H9 (cell line): ENCODE measurements at regions not wholly inside any gene's neighbourhood (a gene's known extent, or its start where the extent isn't known, plus 50 kb on each side); places are given as distances from the start of the nearest gene placed in this dataset.

Experiments
- DNase-seq: peaks from one replicate; pipeline ENCODE4 v3.0.0-alpha.2; 2017
- H2AFZ ChIP-seq: one replicate; pipeline ENCODE4 v1.6.1; 2013; ENCODE audit warnings: mild to moderate bottlenecking, low read length, control low read depth, moderate library complexity
- H2AK5ac ChIP-seq: 2 replicates; pipeline ENCODE4 v1.6.1; 2013; ENCODE audit warnings: low read length, control low read depth, mixed read lengths; ENCODE audit not compliant: insufficient read length
- H2BK120ac ChIP-seq: one replicate; pipeline ENCODE4 v1.6.1; 2013; ENCODE audit warnings: low read depth, mild to moderate bottlenecking, low read length, control low read depth, inconsistent platforms; ENCODE audit not compliant: poor library complexity, severe bottlenecking
- H2BK12ac ChIP-seq: 2 replicates; pipeline ENCODE4 v1.6.1; 2013; ENCODE audit warnings: low read length, control low read depth, mixed read lengths, low read depth; ENCODE audit not compliant: insufficient read length
- H2BK15ac ChIP-seq: 2 replicates; pipeline ENCODE4 v1.6.1; 2013; ENCODE audit warnings: low read depth, low read length, control low read depth
- H2BK20ac ChIP-seq: one replicate; pipeline ENCODE4 v1.6.1; 2013; ENCODE audit warnings: low read depth, mild to moderate bottlenecking, low read length, control low read depth, inconsistent platforms; ENCODE audit not compliant: poor library complexity, severe bottlenecking
- H2BK5ac ChIP-seq: 2 replicates; pipeline ENCODE4 v1.6.1; 2013; ENCODE audit warnings: low read length, control low read depth, mixed read lengths; ENCODE audit not compliant: insufficient read length
- H3K14ac ChIP-seq: 2 replicates; pipeline ENCODE4 v1.6.1; 2013; ENCODE audit warnings: low read length, control low read depth; ENCODE audit not compliant: insufficient read depth
- H3K18ac ChIP-seq: 2 replicates; pipeline ENCODE4 v1.6.1; 2013; ENCODE audit warnings: low read depth, mild to moderate bottlenecking, mixed read lengths, low read length, control low read depth; ENCODE audit not compliant: insufficient read length
- H3K23ac ChIP-seq: 2 replicates; pipeline ENCODE4 v1.6.1; 2013; ENCODE audit warnings: low read length, control low read depth, mixed read lengths, low read depth; ENCODE audit not compliant: insufficient read length
- H3K23me2 ChIP-seq: 2 replicates; pipeline ENCODE4 v1.6.1; 2013; ENCODE audit warnings: low read depth, mild to moderate bottlenecking, mixed read lengths, low read length, control low read depth; ENCODE audit not compliant: insufficient read length, poor library complexity, severe bottlenecking
- H3K27ac ChIP-seq: 2 replicates; pipeline ENCODE4 v1.5.1; 2013; ENCODE audit warnings: low read length, control low read depth, mixed read lengths, low read depth; ENCODE audit not compliant: insufficient read length
- H3K27me3 ChIP-seq: 2 replicates; pipeline ENCODE4 v1.6.1; 2013; ENCODE audit warnings: low read length, control low read depth, inconsistent platforms; ENCODE audit not compliant: insufficient read depth
- H3K4ac ChIP-seq: 2 replicates; pipeline ENCODE4 v1.6.1; 2013; ENCODE audit warnings: low read depth, mild to moderate bottlenecking, control low read depth, inconsistent platforms, low read length, moderate library complexity
- H3K4me1 ChIP-seq: 2 replicates; pipeline ENCODE4 v1.6.1; 2013; ENCODE audit warnings: low read length, control low read depth, inconsistent platforms; ENCODE audit not compliant: insufficient read depth
- H3K4me2 ChIP-seq: 2 replicates; pipeline ENCODE4 v1.6.1; 2013; ENCODE audit warnings: low read length, control low read depth, mixed read lengths; ENCODE audit not compliant: insufficient read length, insufficient read depth
- H3K56ac ChIP-seq: 2 replicates; pipeline ENCODE4 v1.6.1; 2013; ENCODE audit warnings: low read depth, mild to moderate bottlenecking, mixed read lengths, low read length, control low read depth; ENCODE audit not compliant: insufficient read length
- H3K79me1 ChIP-seq: 2 replicates; pipeline ENCODE4 v1.6.1; 2013; ENCODE audit warnings: low read depth, mild to moderate bottlenecking, moderate library complexity, low read length, control low read depth, inconsistent platforms; ENCODE audit not compliant: insufficient read depth, poor library complexity, severe bottlenecking
- H3K79me2 ChIP-seq: 2 replicates; pipeline ENCODE4 v1.6.1; 2013; ENCODE audit warnings: low read length, control low read depth, inconsistent platforms; ENCODE audit not compliant: insufficient read depth
- H3K9ac ChIP-seq: 2 replicates; pipeline ENCODE4 v1.6.1; 2013; ENCODE audit warnings: low read length, control low read depth, mixed read lengths; ENCODE audit not compliant: insufficient read length; ENCODE audit errors: extremely low read depth
- H3K9me3 ChIP-seq: one replicate; pipeline ENCODE4 v1.6.1; 2013; ENCODE audit warnings: low read depth, low read length, inconsistent platforms; ENCODE audit not compliant: control insufficient read depth
- H3T11ph ChIP-seq: one replicate; pipeline ENCODE4 v1.6.1; 2013; ENCODE audit warnings: mild to moderate bottlenecking, low read length, control low read depth, inconsistent platforms
- H4K20me1 ChIP-seq: one replicate; pipeline ENCODE4 v1.6.1; 2013; ENCODE audit not compliant: control insufficient read depth, insufficient read length, insufficient read depth
- H4K5ac ChIP-seq: 2 replicates; pipeline ENCODE4 v1.6.1; 2013; ENCODE audit warnings: low read depth, mild to moderate bottlenecking, mixed read lengths, low read length, control low read depth; ENCODE audit not compliant: insufficient read length
- H4K8ac ChIP-seq: replicated peaks from 2 replicates; pipeline ENCODE4 v1.6.1; 2013; ENCODE audit warnings: low read length, control low read depth, mixed read lengths, low read depth; ENCODE audit not compliant: insufficient read length
- H4K91ac ChIP-seq: 2 replicates; pipeline ENCODE4 v1.6.1; 2013; ENCODE audit warnings: low read depth, mild to moderate bottlenecking, moderate library complexity, mixed read lengths, low read length, control low read depth; ENCODE audit not compliant: insufficient read length
- H3K27ac Mint-ChIP-seq, 3 experiments: 2 replicates in 2 of 3; 3 replicates in 1 of 3; pipeline ENCODE4 v1.8.0; 2020 to 2021; ENCODE audit warnings: mixed read lengths in 3 of 3, mild to moderate bottlenecking in 1 of 3, moderate library complexity in 1 of 3
- H3K27me3 Mint-ChIP-seq: 2 replicates; pipeline ENCODE4 v1.8.0; 2021; ENCODE audit warnings: low read depth, mild to moderate bottlenecking, moderate library complexity, mixed read lengths
- H3K36me3 Mint-ChIP-seq, 3 experiments: 2 replicates in 2 of 3; 3 replicates in 1 of 3; pipeline ENCODE4 v1.8.0; 2020 to 2021; ENCODE audit warnings: low read depth in 3 of 3, mixed read lengths in 3 of 3; ENCODE audit not compliant: insufficient read depth in 1 of 3
- H3K4me1 Mint-ChIP-seq, 2 experiments: 2 replicates each; pipeline ENCODE4 v1.8.0; 2020; ENCODE audit warnings: mixed read lengths in 2 of 2
- H3K4me3 Mint-ChIP-seq, 2 experiments: 2 replicates in 1 of 2; 3 replicates in 1 of 2; pipeline ENCODE4 v1.8.0; 2020 to 2021; ENCODE audit warnings: mild to moderate bottlenecking in 2 of 2, mixed read lengths in 2 of 2, moderate library complexity in 1 of 2
- H3K9me3 Mint-ChIP-seq, 2 experiments: 2 replicates in 1 of 2; 3 replicates in 1 of 2; pipeline ENCODE4 v1.8.0; 2020; ENCODE audit warnings: mild to moderate bottlenecking in 2 of 2, mixed read lengths in 2 of 2, moderate library complexity in 1 of 2
- WGBS: extraction: QIAGEN DNeasy Blood & Tissue Kit; methylation state at CpG from one replicate; pipeline ENCODE4 v1.1.7; 2013; ENCODE audit warnings: missing lambda C conversion rate, low lambda C conversion rate, mixed read lengths; ENCODE audit not compliant: insufficient read length; ENCODE audit errors: extremely low coverage; 5-methylcytosine and 5-hydroxymethylcytosine counted together
- TF ChIP-seq, protein P1 (sequence below): fragments of 200-600 bp; sonication (generic); conservative IDR thresholded peaks from 3 replicates; pipeline ENCODE4 v1.8.0; 2021; ENCODE audit warnings: antibody characterized with exemption, mild to moderate bottlenecking

DNA sequence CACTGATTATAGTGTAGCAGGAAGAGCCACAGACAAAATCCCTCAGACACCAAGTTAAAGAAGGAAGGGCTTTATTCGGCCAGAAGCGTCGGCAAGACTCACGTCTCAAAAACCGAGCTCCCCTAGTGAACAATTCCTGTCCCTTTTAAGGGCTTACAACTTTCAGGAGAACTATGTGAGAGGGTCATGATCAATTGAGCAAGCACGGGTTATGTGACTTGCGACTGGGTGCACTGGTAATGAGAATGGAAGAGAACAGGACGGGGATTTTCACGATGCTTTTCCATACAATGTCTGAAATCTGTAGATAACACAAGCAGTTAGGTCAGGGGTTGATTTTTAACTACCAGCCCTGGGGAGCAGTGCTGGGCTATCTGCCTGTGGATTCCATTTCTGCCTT is 116.7 kb downstream of the MFAP3L start:
- Mint-ChIP-seq H3K4me1 (peaks cover 0 to 8% of the 10 kb centered on the region in 2 experiments; a peak in 2 of 4 replicates), H3K27ac (peak overlapping the region in 2 of 3 experiments; percentile 12 to 13; a peak in 2 of 7 replicates), H3K4me3 (no peak overlapping the region), H3K27me3 (no peaks in the 10 kb centered on the region), H3K9me3 (peaks cover 5 to 7% of the 10 kb centered on the region in 2 experiments; a peak in 3 of 5 replicates), H3K36me3 (peaks cover 0 to 9% (median 2%) of the 10 kb centered on the region in 3 experiments; a peak in 3 of 7 replicates)
- H3K14ac ChIP-seq, result no peak overlapping the region
- H3K27ac ChIP-seq, result no peak overlapping the region
- no peak overlapping the region for H2BK12ac ChIP-seq
- no peak overlapping the region for H3K9ac ChIP-seq
- no peak overlapping the region for H3K4ac ChIP-seq
- H3K79me2 ChIP-seq, result no peaks in the 10 kb centered on the region
- H3K56ac ChIP-seq, result no peak overlapping the region
- H3K27me3 ChIP-seq, result no peaks in the 10 kb centered on the region
- H3K4me1 ChIP-seq, result no peaks in the 10 kb centered on the region; the same call in 1 of the 2 replicates
- H3K79me1 ChIP-seq, result no peaks in the 10 kb centered on the region
- H2AK5ac ChIP-seq, result no peak overlapping the region
- H3K23ac ChIP-seq, result no peak overlapping the region
- no CpG with 5 or more reads among the region's 9 CpGs for WGBS
- no peak overlapping the region for H4K5ac ChIP-seq
- H4K8ac ChIP-seq, result no peak overlapping the region
- H4K91ac ChIP-seq, result no peak overlapping the region
- no peak overlapping the region for H3K4me2 ChIP-seq
- H2BK120ac ChIP-seq, result no peak overlapping the region
- DNase-seq, result no peak
- H2BK5ac ChIP-seq, result no peak overlapping the region
- no peaks in the 10 kb centered on the region for H3K23me2 ChIP-seq
- H4K20me1 ChIP-seq, result no peaks in the 10 kb centered on the region
- no peak overlapping the region for H2BK15ac ChIP-seq
- TF ChIP-seq, protein P1, sequence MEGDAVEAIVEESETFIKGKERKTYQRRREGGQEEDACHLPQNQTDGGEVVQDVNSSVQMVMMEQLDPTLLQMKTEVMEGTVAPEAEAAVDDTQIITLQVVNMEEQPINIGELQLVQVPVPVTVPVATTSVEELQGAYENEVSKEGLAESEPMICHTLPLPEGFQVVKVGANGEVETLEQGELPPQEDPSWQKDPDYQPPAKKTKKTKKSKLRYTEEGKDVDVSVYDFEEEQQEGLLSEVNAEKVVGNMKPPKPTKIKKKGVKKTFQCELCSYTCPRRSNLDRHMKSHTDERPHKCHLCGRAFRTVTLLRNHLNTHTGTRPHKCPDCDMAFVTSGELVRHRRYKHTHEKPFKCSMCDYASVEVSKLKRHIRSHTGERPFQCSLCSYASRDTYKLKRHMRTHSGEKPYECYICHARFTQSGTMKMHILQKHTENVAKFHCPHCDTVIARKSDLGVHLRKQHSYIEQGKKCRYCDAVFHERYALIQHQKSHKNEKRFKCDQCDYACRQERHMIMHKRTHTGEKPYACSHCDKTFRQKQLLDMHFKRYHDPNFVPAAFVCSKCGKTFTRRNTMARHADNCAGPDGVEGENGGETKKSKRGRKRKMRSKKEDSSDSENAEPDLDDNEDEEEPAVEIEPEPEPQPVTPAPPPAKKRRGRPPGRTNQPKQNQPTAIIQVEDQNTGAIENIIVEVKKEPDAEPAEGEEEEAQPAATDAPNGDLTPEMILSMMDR, result no peak
- H3K18ac ChIP-seq, result no peak overlapping the region
- no peaks in the 10 kb centered on the region for H3K9me3 ChIP-seq
- no peak overlapping the region for H3T11ph ChIP-seq
- H2AFZ ChIP-seq, result no peak overlapping the region
- no peak overlapping the region for H2BK20ac ChIP-seq
